ENCODE measurements at regions not wholly inside any gene's neighbourhood (a gene's known extent, or its start where the extent isn't known, plus 50 kb on each side); places are given as distances from the start of the nearest gene placed in this dataset.

DNA sequence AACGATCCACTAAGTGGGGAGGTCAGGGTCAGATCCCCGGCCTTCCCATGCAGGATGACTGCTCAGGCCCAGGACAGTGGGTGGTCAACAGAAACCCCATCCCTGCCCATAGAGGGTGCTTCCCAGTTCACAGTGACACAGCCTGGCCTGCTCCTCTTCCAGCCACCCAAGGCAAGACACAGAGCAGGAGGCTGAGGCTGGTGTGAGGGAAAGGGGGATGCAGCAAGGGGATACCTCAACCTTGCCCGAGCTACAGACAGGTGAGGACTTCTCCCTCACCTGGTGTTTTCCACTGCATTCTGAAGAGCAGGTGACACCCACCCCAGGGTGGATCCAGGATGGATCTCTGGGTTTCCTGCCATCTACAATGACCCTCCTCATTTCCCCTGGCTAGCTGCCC lies 106.7 kb downstream of the KIF26A start:
- DNase-seq (ENCODE audit: low spot score) = no peak

DNA sequence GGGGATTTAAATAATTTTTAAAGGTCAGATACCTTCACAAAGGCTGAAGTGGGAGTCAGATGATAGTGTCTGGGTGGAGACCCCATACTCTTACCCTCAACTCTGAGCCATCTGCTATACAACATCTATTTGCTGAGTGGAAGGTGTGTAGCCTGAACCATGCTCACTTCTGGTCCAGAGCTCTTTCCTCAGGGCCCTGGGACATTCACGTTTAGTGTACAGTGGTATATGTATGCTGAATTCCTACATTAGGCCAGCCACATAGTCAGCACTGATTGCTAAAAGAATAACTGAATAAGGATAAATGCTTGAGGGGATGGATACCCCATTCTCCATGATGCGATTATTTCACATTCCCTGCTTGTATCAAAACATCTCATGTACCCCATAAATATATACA lies 107.3 kb downstream of the KIF26A start:
- no peak overlapping the region for H3K9ac ChIP-seq (ENCODE audit: low read depth in 1 of 2, low read length in 2 of 2)
- H3K27ac ChIP-seq (ENCODE audit: low read depth in 1 of 2, low read length in 2 of 2) = no peak overlapping the region
- DNase-seq (ENCODE audit: low spot score) = no peak
- no peaks in the 10 kb centered on the region for H3K36me3 ChIP-seq (ENCODE audit: control insufficient read depth in 4 of 4, insufficient read depth in 3 of 4, low read depth in 1 of 4, low read length in 3 of 4)
- peaks cover 2 to 13% (median 3%) of the 10 kb centered on the region in 4 donors for H3K9me3 ChIP-seq (ENCODE audit: control insufficient read depth in 4 of 4, low read length in 3 of 4)
- no peaks in the 10 kb centered on the region for H3K4me1 ChIP-seq (ENCODE audit: control insufficient read depth in 4 of 4, insufficient read depth in 4 of 4, low read length in 3 of 4)
- H3K4me3 ChIP-seq (ENCODE audit: low read depth in 1 of 3, low read length in 3 of 3) = no peak overlapping the region
- WGBS = 86% methylated on average over 2 of the region's 2 CpGs
- no peaks in the 10 kb centered on the region for H3K27me3 ChIP-seq (ENCODE audit: control insufficient read depth in 4 of 4, insufficient read depth in 4 of 4, low read length in 3 of 4)
- TF ChIP-seq TAF1 (conservative IDR thresholded peaks at IDR 0.05) (no peak), HNF4G (IDR thresholded peaks at IDR 0.05) (no peak), RXRA (IDR thresholded peaks at IDR 0.05) (no peak), FOXA1 (IDR thresholded peaks at IDR 0.05) (no peak), YY1 (IDR thresholded peaks at IDR 0.05) (no peak), RAD21 (IDR thresholded peaks at IDR 0.05) (no peak), GABPA (IDR thresholded peaks at IDR 0.05 in 1 of 2, conservative IDR thresholded peaks at IDR 0.05 in 1 of 2) (no peak), JUND (IDR thresholded peaks at IDR 0.05) (no peak), EGR1 (IDR thresholded peaks at IDR 0.05; ENCODE audit: low read depth in 2 of 2) (no peak)
- TF ChIP-seq, protein P1, sequence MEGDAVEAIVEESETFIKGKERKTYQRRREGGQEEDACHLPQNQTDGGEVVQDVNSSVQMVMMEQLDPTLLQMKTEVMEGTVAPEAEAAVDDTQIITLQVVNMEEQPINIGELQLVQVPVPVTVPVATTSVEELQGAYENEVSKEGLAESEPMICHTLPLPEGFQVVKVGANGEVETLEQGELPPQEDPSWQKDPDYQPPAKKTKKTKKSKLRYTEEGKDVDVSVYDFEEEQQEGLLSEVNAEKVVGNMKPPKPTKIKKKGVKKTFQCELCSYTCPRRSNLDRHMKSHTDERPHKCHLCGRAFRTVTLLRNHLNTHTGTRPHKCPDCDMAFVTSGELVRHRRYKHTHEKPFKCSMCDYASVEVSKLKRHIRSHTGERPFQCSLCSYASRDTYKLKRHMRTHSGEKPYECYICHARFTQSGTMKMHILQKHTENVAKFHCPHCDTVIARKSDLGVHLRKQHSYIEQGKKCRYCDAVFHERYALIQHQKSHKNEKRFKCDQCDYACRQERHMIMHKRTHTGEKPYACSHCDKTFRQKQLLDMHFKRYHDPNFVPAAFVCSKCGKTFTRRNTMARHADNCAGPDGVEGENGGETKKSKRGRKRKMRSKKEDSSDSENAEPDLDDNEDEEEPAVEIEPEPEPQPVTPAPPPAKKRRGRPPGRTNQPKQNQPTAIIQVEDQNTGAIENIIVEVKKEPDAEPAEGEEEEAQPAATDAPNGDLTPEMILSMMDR (IDR thresholded peaks at IDR 0.05; ENCODE audit: low read depth, low read length, missing input control) = no peak
- TF ChIP-seq, protein P2, sequence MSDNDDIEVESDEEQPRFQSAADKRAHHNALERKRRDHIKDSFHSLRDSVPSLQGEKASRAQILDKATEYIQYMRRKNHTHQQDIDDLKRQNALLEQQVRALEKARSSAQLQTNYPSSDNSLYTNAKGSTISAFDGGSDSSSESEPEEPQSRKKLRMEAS (IDR thresholded peaks at IDR 0.05) = no peak
- TF ChIP-seq, protein P3, sequence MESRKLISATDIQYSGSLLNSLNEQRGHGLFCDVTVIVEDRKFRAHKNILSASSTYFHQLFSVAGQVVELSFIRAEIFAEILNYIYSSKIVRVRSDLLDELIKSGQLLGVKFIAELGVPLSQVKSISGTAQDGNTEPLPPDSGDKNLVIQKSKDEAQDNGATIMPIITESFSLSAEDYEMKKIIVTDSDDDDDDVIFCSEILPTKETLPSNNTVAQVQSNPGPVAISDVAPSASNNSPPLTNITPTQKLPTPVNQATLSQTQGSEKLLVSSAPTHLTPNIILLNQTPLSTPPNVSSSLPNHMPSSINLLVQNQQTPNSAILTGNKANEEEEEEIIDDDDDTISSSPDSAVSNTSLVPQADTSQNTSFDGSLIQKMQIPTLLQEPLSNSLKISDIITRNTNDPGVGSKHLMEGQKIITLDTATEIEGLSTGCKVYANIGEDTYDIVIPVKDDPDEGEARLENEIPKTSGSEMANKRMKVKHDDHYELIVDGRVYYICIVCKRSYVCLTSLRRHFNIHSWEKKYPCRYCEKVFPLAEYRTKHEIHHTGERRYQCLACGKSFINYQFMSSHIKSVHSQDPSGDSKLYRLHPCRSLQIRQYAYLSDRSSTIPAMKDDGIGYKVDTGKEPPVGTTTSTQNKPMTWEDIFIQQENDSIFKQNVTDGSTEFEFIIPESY (IDR thresholded peaks at IDR 0.05) = no peak

More for the DNA sequence above, 106.7 kb downstream of the KIF26A start:
- Histone ChIP-seq H3K9me3 (ENCODE audit: control insufficient read depth in 4 of 4, low read length in 3 of 4) (peaks cover 2 to 13% (median 3%) of the 10 kb centered on the region in 4 donors), H3K9ac (ENCODE audit: low read depth in 1 of 2, low read length in 2 of 2) (no peak overlapping the region), H3K27me3 (ENCODE audit: control insufficient read depth in 4 of 4, insufficient read depth in 4 of 4, low read length in 3 of 4) (no peaks in the 10 kb centered on the region), H3K27ac (ENCODE audit: low read depth in 1 of 2, low read length in 2 of 2) (no peak overlapping the region), H3K4me3 (ENCODE audit: low read depth in 1 of 3, low read length in 3 of 3) (no peak overlapping the region), H3K36me3 (ENCODE audit: control insufficient read depth in 4 of 4, insufficient read depth in 3 of 4, low read depth in 1 of 4, low read length in 3 of 4) (no peaks in the 10 kb centered on the region), H3K4me1 (ENCODE audit: control insufficient read depth in 4 of 4, insufficient read depth in 4 of 4, low read length in 3 of 4) (no peaks in the 10 kb centered on the region)
- TF ChIP-seq, protein P4, sequence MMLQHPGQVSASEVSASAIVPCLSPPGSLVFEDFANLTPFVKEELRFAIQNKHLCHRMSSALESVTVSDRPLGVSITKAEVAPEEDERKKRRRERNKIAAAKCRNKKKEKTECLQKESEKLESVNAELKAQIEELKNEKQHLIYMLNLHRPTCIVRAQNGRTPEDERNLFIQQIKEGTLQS (IDR thresholded peaks at IDR 0.05) = no peak
- TF ChIP-seq YY1 (IDR thresholded peaks at IDR 0.05) = no peak
- TF ChIP-seq, protein P5, sequence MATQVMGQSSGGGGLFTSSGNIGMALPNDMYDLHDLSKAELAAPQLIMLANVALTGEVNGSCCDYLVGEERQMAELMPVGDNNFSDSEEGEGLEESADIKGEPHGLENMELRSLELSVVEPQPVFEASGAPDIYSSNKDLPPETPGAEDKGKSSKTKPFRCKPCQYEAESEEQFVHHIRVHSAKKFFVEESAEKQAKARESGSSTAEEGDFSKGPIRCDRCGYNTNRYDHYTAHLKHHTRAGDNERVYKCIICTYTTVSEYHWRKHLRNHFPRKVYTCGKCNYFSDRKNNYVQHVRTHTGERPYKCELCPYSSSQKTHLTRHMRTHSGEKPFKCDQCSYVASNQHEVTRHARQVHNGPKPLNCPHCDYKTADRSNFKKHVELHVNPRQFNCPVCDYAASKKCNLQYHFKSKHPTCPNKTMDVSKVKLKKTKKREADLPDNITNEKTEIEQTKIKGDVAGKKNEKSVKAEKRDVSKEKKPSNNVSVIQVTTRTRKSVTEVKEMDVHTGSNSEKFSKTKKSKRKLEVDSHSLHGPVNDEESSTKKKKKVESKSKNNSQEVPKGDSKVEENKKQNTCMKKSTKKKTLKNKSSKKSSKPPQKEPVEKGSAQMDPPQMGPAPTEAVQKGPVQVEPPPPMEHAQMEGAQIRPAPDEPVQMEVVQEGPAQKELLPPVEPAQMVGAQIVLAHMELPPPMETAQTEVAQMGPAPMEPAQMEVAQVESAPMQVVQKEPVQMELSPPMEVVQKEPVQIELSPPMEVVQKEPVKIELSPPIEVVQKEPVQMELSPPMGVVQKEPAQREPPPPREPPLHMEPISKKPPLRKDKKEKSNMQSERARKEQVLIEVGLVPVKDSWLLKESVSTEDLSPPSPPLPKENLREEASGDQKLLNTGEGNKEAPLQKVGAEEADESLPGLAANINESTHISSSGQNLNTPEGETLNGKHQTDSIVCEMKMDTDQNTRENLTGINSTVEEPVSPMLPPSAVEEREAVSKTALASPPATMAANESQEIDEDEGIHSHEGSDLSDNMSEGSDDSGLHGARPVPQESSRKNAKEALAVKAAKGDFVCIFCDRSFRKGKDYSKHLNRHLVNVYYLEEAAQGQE (IDR thresholded peaks at IDR 0.05) = no peak
- TF ChIP-seq, protein P3 (IDR thresholded peaks at IDR 0.05) = no peak
- TF ChIP-seq SP1 (IDR thresholded peaks at IDR 0.05) = no peak
- TF ChIP-seq NR2F2 (IDR thresholded peaks at IDR 0.05) = no peak
- TF ChIP-seq EGR1 (IDR thresholded peaks at IDR 0.05; ENCODE audit: low read depth in 2 of 2) = no peak
- TF ChIP-seq, protein P2 (IDR thresholded peaks at IDR 0.05) = no peak
- WGBS = 93% methylated on average over 3 of the region's 3 CpGs
